A549 (cell line): ENCODE measurements at regions not wholly inside any gene's neighbourhood (a gene's known extent, or its start where the extent isn't known, plus 50 kb on each side); places are given as distances from the start of the nearest gene placed in this dataset.

ENCODE experiments used
- ATAC-seq, 2 experiments: fragments of 200-7000 bp in 1 of 2; fragments of >200 bp in 1 of 2; cut with Nextera tagmentation in 1 of 2; cut with Tn5 transposase in 1 of 2; 3 replicates each; pipeline versions ENCODE4 v1.8.0 to v1.9.1; 2018 to 2020; ENCODE audit warnings: mild to moderate bottlenecking in 1 of 2, moderate library complexity in 1 of 2
- CTCF ChIA-PET: fragments of 300-600 bp; sonication (Branson Sonifier 250); formaldehyde crosslinking; extraction: SDS; loops from one replicate; lab custom pipeline; 2021; ENCODE audit warnings: antibody characterized with exemption, inconsistent platforms; lab: Yijun Ruan, JAX
- POLR2A ChIA-PET: fragments of 350-600 bp; formaldehyde crosslinking; extraction: SDS; loops from one replicate; lab custom pipeline; 2021; ENCODE audit warnings: antibody characterized with exemption, inconsistent platforms; lab: Yijun Ruan, JAX
- DNase-seq, 2 experiments: peaks; one replicate each; pipeline versions ENCODE4 v3.0.0 to v3.0.0-alpha.2; 2011 to 2016; ENCODE audit warnings: low read depth in 1 of 2, low spot score in 1 of 2
- FAIRE-seq: peaks from 2 replicates; lab custom pipeline; 2011; peaks lifted over from hg19 to GRCh38; lab: Jason Lieb, UNC
- H3K27ac ChIP-seq, 2 experiments: fragments of >200 bp; sonication (Bioruptor Twin); formaldehyde crosslinking; 3 replicates each; pipeline ENCODE4 v1.5.1; 2016 to 2017
- H3K4me1 ChIP-seq: fragments of >200 bp; sonication (Bioruptor Twin); formaldehyde crosslinking; 3 replicates; pipeline ENCODE4 v1.6.1; 2016
- H3K4me2 ChIP-seq: fragments of >200 bp; sonication (Bioruptor Twin); formaldehyde crosslinking; 3 replicates; pipeline ENCODE4 v1.6.1; 2016
- H3K4me3 ChIP-seq: fragments of >200 bp; sonication (Bioruptor Twin); formaldehyde crosslinking; 3 replicates; pipeline ENCODE4 v1.5.1; 2016
- H3K9me3 ChIP-seq: fragments of >200 bp; sonication (Bioruptor Twin); formaldehyde crosslinking; 3 replicates; pipeline ENCODE4 v1.6.1; 2016
- BHLHE40 ChIP-seq: IDR thresholded peaks from 2 replicates; pipeline ENCODE4 v1.6.1; 2012; ENCODE audit warnings: low read depth, low read length, inconsistent platforms
- CBX2 ChIP-seq: fragments of 200-600 bp; sonication (generic); IDR thresholded peaks from 2 replicates; pipeline ENCODE4 v1.6.1; 2016; ENCODE audit warnings: low read depth, mild to moderate bottlenecking, borderline replicate concordance
- CBX8 ChIP-seq: fragments of 200-600 bp; sonication (generic); IDR thresholded peaks from 2 replicates; pipeline ENCODE4 v1.6.1; 2016
- CEBPB ChIP-seq, 2 experiments: fragments of >200 bp in 1 of 2; sonication (Bioruptor Twin) in 1 of 2; formaldehyde crosslinking in 1 of 2; IDR thresholded peaks; 2 replicates each; pipeline ENCODE4 v1.6.1; 2012 to 2016
- CHD4 ChIP-seq: fragments of 200-600 bp; sonication (generic); IDR thresholded peaks from 2 replicates; pipeline ENCODE4 v1.6.1; 2016; ENCODE audit warnings: antibody characterized with exemption, mild to moderate bottlenecking, borderline replicate concordance
- E2F6 ChIP-seq: IDR thresholded peaks from 2 replicates; pipeline ENCODE4 v1.6.1; 2012; ENCODE audit warnings: low read depth, borderline replicate concordance
- EHF ChIP-seq: fragments of 250-450 bp; sonication (Bioruptor Pico); IDR thresholded peaks from 2 replicates; pipeline ENCODE4 v1.5.0; 2020; ENCODE audit warnings: mild to moderate bottlenecking
- FOSL2 ChIP-seq, 2 experiments: fragments of 450-650 bp in 1 of 2; fragments of >200 bp in 1 of 2; sonication (Bioruptor Twin) in 1 of 2; formaldehyde crosslinking; IDR thresholded peaks; 2 replicates each; pipeline versions ENCODE4 v1.5.0 to v1.6.1; 2016 to 2020; ENCODE audit warnings: mild to moderate bottlenecking in 1 of 2, moderate library complexity in 1 of 2
- GATA3 ChIP-seq: IDR thresholded peaks from 2 replicates; pipeline ENCODE4 v1.6.1; 2012; ENCODE audit warnings: borderline replicate concordance
- HDAC2 ChIP-seq: fragments of 200-600 bp; sonication (generic); IDR thresholded peaks from 2 replicates; pipeline ENCODE4 v1.6.1; 2016
- HEYL ChIP-seq: fragments of 250-450 bp; sonication (Bioruptor Pico); IDR thresholded peaks from 2 replicates; pipeline ENCODE4 v1.8.0; 2021; ENCODE audit warnings: mild to moderate bottlenecking, moderate library complexity
- HOXA7 ChIP-seq: fragments of 250-450 bp; sonication (Bioruptor Pico); IDR thresholded peaks from 2 replicates; pipeline ENCODE4 v1.5.0; 2020; ENCODE audit warnings: mild to moderate bottlenecking, moderate library complexity
- HOXB13 ChIP-seq: fragments of 250-450 bp; sonication (Bioruptor Pico); IDR thresholded peaks from 2 replicates; pipeline ENCODE4 v1.5.0; 2020; ENCODE audit warnings: low read depth, mild to moderate bottlenecking, moderate library complexity
- JUN ChIP-seq, 2 experiments: fragments of >200 bp; sonication (Bioruptor Twin); formaldehyde crosslinking; IDR thresholded peaks; 2 replicates in 1 of 2; 3 replicates in 1 of 2; pipeline ENCODE4 v1.6.1; 2016 to 2017
- JUNB ChIP-seq: fragments of >200 bp; sonication (Bioruptor Twin); formaldehyde crosslinking; IDR thresholded peaks from 2 replicates; pipeline ENCODE4 v1.6.1; 2016
- KDM5A ChIP-seq: fragments of 200-600 bp; sonication (generic); IDR thresholded peaks from 2 replicates; pipeline ENCODE4 v1.6.1; 2016; ENCODE audit warnings: antibody characterized with exemption, mild to moderate bottlenecking
- MAFK ChIP-seq: fragments of 450-650 bp; IDR thresholded peaks from 2 replicates; pipeline ENCODE4 v1.6.1; 2014; ENCODE audit not compliant: partially characterized antibody
- MAX ChIP-seq: IDR thresholded peaks from 2 replicates; pipeline ENCODE4 v1.6.1; 2012
- NPAS2 ChIP-seq: fragments of 250-450 bp; sonication (Bioruptor Pico); IDR thresholded peaks from 2 replicates; pipeline ENCODE4 v1.8.0; 2022; ENCODE audit warnings: mild to moderate bottlenecking, moderate library complexity, borderline replicate concordance
- NR3C1 ChIP-seq: fragments of >200 bp; sonication (Bioruptor Twin); formaldehyde crosslinking; IDR thresholded peaks from 3 replicates; pipeline ENCODE4 v1.6.1; 2017
- PHF8 ChIP-seq: fragments of 200-600 bp; sonication (generic); IDR thresholded peaks from 2 replicates; pipeline ENCODE4 v1.6.1; 2016; ENCODE audit warnings: low read depth, mild to moderate bottlenecking, antibody characterized with exemption, moderate library complexity, borderline replicate concordance
- RARB ChIP-seq: fragments of 250-450 bp; sonication (Bioruptor Pico); IDR thresholded peaks from 2 replicates; pipeline ENCODE4 v1.8.0; 2021; ENCODE audit warnings: mild to moderate bottlenecking, moderate library complexity
- RNF2 ChIP-seq: fragments of 200-600 bp; sonication (generic); IDR thresholded peaks from 2 replicates; pipeline ENCODE4 v1.6.1; 2016; ENCODE audit warnings: low read depth, mild to moderate bottlenecking, antibody characterized with exemption, moderate library complexity, borderline replicate concordance
- SMC3 ChIP-seq: fragments of >200 bp; sonication (Bioruptor Twin); formaldehyde crosslinking; IDR thresholded peaks from 3 replicates; pipeline ENCODE4 v1.6.1; 2018; ENCODE audit warnings: inconsistent platforms
- ZFP36 ChIP-seq: fragments of 450-650 bp; IDR thresholded peaks from 2 replicates; pipeline ENCODE4 v1.6.1; 2014; ENCODE audit warnings: borderline replicate concordance; ENCODE audit not compliant: partially characterized antibody
- ZNF302 ChIP-seq: fragments of 250-450 bp; sonication (Bioruptor Pico); IDR thresholded peaks from 2 replicates; pipeline ENCODE4 v1.9.0; 2021; ENCODE audit warnings: inconsistent platforms, mild to moderate bottlenecking, moderate library complexity
- WGBS: methylation state at CpG from one replicate; pipeline ENCODE4 v1.1.6; 2017; ENCODE audit errors: missing lambda C conversion rate; 5-methylcytosine and 5-hydroxymethylcytosine counted together
- TF ChIP-seq, protein P1 (sequence below): fragments of >200 bp; sonication (Bioruptor Twin); formaldehyde crosslinking; IDR thresholded peaks from 3 replicates; pipeline ENCODE4 v1.6.1; 2016

- TF ChIP-seq ZFP36 (no peak), SMC3 (no peak), HEYL (CRISPR knock-in tag) (no peak), EHF (CRISPR knock-in tag) (no peak), JUN (IDR thresholded peaks at IDR 0.05) (no peak), NR3C1 (no peak), GATA3 (no peak)
These were observed 873.9 kb downstream of the MCTP2 start (continued) for GRCh38 chr15:95105229-95105628.

GRCh38 chr15:95106801-95107200 lies 875.4 kb downstream of the MCTP2 start:
- WGBS, result 10% methylated on average over 2 of the region's 2 CpGs
- H3K4me2 ChIP-seq, result no peak overlapping the region
- H3K4me3 ChIP-seq, result no peak overlapping the region
- no peak overlapping the region for H3K27ac ChIP-seq
- ChIA-PET CTCF (interaction anchor here (0.6 kb wide), 1 partner anchor 11 kb away, joined by 3 read pairs; no protein-coding TSS in a partner anchor), POLR2A (no interaction called here)
- no peaks in the 10 kb centered on the region for H3K4me1 ChIP-seq
- H3K9me3 ChIP-seq, result no peaks in the 10 kb centered on the region; the same call in 2 of the 3 replicates
- FAIRE-seq (no peak), ATAC-seq (no peak), DNase-seq (no peak)
- TF ChIP-seq SMC3 (no peak), CEBPB (IDR thresholded peaks at IDR 0.05) (no peak), MAFK (no peak)

DNA sequence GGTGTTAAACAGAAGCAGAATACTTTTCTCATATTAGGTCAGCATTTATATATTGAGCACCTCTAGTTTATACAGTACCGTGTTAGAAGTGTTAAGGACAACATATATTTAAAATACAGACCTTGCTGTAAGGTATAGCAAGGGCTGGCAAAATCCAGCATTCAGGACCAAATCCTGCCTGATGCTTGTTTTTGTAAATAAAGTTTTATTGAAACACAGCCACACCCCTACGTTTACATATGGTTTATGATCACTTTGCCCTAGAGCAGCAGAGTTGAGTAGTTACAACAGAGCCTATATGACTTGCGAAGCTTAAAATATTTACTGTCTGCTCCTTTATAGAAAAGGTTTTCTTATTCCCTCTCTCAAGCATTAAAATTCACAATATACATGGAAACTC lies 877.3 kb downstream of the MCTP2 start:
- Histone ChIP-seq H3K4me1 (no peaks in the 10 kb centered on the region), H3K9me3 (no peaks in the 10 kb centered on the region; the same call in 2 of the 3 replicates), H3K27ac (no peak overlapping the region), H3K4me3 (no peak overlapping the region), H3K4me2 (no peak overlapping the region)
- ChIA-PET CTCF (no interaction called here), POLR2A (no interaction called here)
- DNase-seq, result no peak
- no peak for ATAC-seq
- TF ChIP-seq JUNB (no peak), CHD4 (no peak), E2F6 (no peak), NPAS2 (CRISPR knock-in tag) (no peak), CBX8 (no peak)
- 29% methylated on average over 3 of the region's 3 CpGs for WGBS
- FAIRE-seq, result no peak

GRCh38 chr15:95111969-95112368 lies 880.6 kb downstream of the MCTP2 start:
- no peak for FAIRE-seq
- no peak overlapping the region for H3K27ac ChIP-seq
- POLR2A ChIA-PET, result no interaction called here

DNA sequence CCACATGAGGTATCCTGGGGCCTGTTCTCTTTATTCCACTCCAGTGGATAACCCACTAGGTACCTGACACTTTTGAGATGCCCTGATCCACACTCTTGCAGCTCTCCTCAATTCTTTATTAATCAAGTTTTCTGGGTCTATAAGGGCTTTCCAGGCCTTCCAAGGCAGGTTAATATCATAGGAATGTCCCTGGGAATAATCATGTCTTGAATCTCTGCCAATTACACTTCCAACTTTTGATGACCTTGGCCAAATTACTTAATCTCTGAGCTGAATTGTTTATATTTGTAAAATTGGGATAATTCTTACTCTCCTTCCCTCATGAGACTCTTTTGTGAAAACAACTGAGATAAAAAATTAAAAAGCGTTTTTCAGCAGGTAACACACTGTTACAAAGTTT lies 881.7 kb downstream of the MCTP2 start:
- WGBS, result 8% methylated on average over 1 of the region's 1 CpG
- CTCF ChIA-PET, result no interaction called here
- no peak for TF ChIP-seq BHLHE40
- no peak for TF ChIP-seq JUNB
- TF ChIP-seq NR3C1, result no peak
- TF ChIP-seq ZNF302 (CRISPR knock-in tag), result no peak
- TF ChIP-seq FOSL2 (IDR thresholded peaks at IDR 0.05), result no peak
- no peak for TF ChIP-seq FOSL2 (CRISPR knock-in tag; IDR thresholded peaks at IDR 0.05)
- TF ChIP-seq KDM5A, result no peak
- TF ChIP-seq RARB (CRISPR knock-in tag), result no peak
- no peak for TF ChIP-seq HDAC2
- TF ChIP-seq MAX, result no peak
- no peak for TF ChIP-seq E2F6
- TF ChIP-seq HOXB13 (CRISPR knock-in tag), result no peak
- TF ChIP-seq CBX2, result no peak
- TF ChIP-seq PHF8, result no peak
- no peak for TF ChIP-seq MAFK
- TF ChIP-seq, all 56 proteins: peak for 0
- no peak for DNase-seq
- Histone ChIP-seq H3K27ac (no peak overlapping the region), H3K4me1 (no peaks in the 10 kb centered on the region), H3K9me3 (no peaks in the 10 kb centered on the region; the same call in 2 of the 3 replicates), H3K4me2 (no peak overlapping the region), H3K4me3 (no peak overlapping the region)
- POLR2A ChIA-PET, result no interaction called here
- no peak for ATAC-seq
- no peak for FAIRE-seq

More at GRCh38 chr15:95111969-95112368, 880.6 kb downstream of the MCTP2 start:
- CTCF ChIA-PET, result no interaction called here
- WGBS, result 35% methylated on average over 5 of the region's 5 CpGs
- H3K4me1 ChIP-seq, result no peaks in the 10 kb centered on the region
- no peak overlapping the region for H3K4me2 ChIP-seq
- H3K9me3 ChIP-seq, result no peaks in the 10 kb centered on the region; the same call in 2 of the 3 replicates
- ATAC-seq, result no peak
- DNase-seq, result no peak
- H3K4me3 ChIP-seq, result no peak overlapping the region
- TF ChIP-seq HOXA7, result no peak
- TF ChIP-seq PHF8, result no peak
- TF ChIP-seq, protein P1, sequence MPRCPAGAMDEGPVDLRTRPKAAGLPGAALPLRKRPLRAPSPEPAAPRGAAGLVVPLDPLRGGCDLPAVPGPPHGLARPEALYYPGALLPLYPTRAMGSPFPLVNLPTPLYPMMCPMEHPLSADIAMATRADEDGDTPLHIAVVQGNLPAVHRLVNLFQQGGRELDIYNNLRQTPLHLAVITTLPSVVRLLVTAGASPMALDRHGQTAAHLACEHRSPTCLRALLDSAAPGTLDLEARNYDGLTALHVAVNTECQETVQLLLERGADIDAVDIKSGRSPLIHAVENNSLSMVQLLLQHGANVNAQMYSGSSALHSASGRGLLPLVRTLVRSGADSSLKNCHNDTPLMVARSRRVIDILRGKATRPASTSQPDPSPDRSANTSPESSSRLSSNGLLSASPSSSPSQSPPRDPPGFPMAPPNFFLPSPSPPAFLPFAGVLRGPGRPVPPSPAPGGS, result no peak
- no peak for TF ChIP-seq RNF2
- TF ChIP-seq NR3C1, result no peak
- no peak for TF ChIP-seq HDAC2
